NCI-H2227 (cell line): ENCODE measurements at regions not wholly inside any gene's neighbourhood (a gene's known extent, or its start where the extent isn't known, plus 50 kb on each side); places are given as distances from the start of the nearest gene placed in this dataset.
"Not testable (repeated sequence)": the region's sequence is repeated elsewhere in the genome, so short reads cannot be mapped to it uniquely, and the experiment has no call there.

Experiments used
- DNase-seq: peaks from one replicate; lab custom pipeline; 2025; ENCODE audit not compliant: unreplicated experiment; lab: John Stamatoyannopoulos, UW

- DNase-seq: no peak
Observed at GRCh38 chr11:96508861-96509260, 119.0 kb downstream of the JRKL start.

- DNase-seq: no peak
Observed at GRCh38 chr11:96520939-96521338, 131.1 kb downstream of the JRKL start.

GRCh38 chr11:96523656-96524055, 133.8 kb downstream of the JRKL start:
- no peak for DNase-seq

- DNase-seq: no peak
Observed at GRCh38 chr11:96524475-96524874, 134.7 kb downstream of the JRKL start.

- no peak for DNase-seq
Observed at GRCh38 chr11:96530473-96530872, 140.7 kb downstream of the JRKL start.

- no peak for DNase-seq
Observed at GRCh38 chr11:96538104-96538503, 148.3 kb downstream of the JRKL start.

- no peak for DNase-seq
Observed at GRCh38 chr11:96538622-96539021, 148.8 kb downstream of the JRKL start.

GRCh38 chr11:96540875-96541274, 151.1 kb downstream of the JRKL start:
- DNase-seq: no peak

- no peak for DNase-seq
Observed at GRCh38 chr11:96543177-96543576, 153.4 kb downstream of the JRKL start.

- DNase-seq: not testable (repeated sequence)
Observed at GRCh38 chr11:96545192-96545591, 155.4 kb downstream of the JRKL start.

- DNase-seq: no peak
Observed at GRCh38 chr11:96551136-96551535, 161.3 kb downstream of the JRKL start.

- no peak for DNase-seq
Observed at GRCh38 chr11:96554236-96554820, 164.5 kb downstream of the JRKL start.

- not testable (repeated sequence) for DNase-seq
Observed at GRCh38 chr11:96555826-96556225, 166.0 kb downstream of the JRKL start.

- not testable (repeated sequence) for DNase-seq
Observed at GRCh38 chr11:96560727-96561126, 170.9 kb downstream of the JRKL start.

GRCh38 chr11:96567176-96567575, 177.4 kb downstream of the JRKL start:
- DNase-seq: no peak

GRCh38 chr11:96567667-96568066, 177.9 kb downstream of the JRKL start:
- no peak for DNase-seq

- DNase-seq: no peak
Observed at GRCh38 chr11:96576383-96576782, 186.6 kb downstream of the JRKL start.

- DNase-seq: no peak
Observed at GRCh38 chr11:96578379-96578778, 188.6 kb downstream of the JRKL start.

- DNase-seq: no peak
Observed at GRCh38 chr11:96579656-96580055, 189.8 kb downstream of the JRKL start.

- no peak for DNase-seq
Observed at GRCh38 chr11:96580476-96581040, 190.7 kb downstream of the JRKL start.

- not testable (repeated sequence) for DNase-seq
Observed at GRCh38 chr11:96585944-96586880, 196.4 kb downstream of the JRKL start.

- not testable (repeated sequence) for DNase-seq
Observed at GRCh38 chr11:96588793-96589192, 199.0 kb downstream of the JRKL start.
